Liver (tissue), 3 donors: ENCODE measurements at regions not wholly inside any gene's neighbourhood (a gene's known extent, or its start where the extent isn't known, plus 50 kb on each side); places are given as distances from the start of the nearest gene placed in this dataset.

Source experiments
- EGR1 ChIP-seq, 2 donors: IDR thresholded peaks; 2 replicates each; pipeline ENCODE4 v1.6.1; 2016 to 2018; ENCODE audit warnings: antibody characterized with exemption in 2 of 2, low read depth in 2 of 2
- YY1 ChIP-seq: IDR thresholded peaks from 2 replicates; pipeline ENCODE4 v1.6.1; 2016; ENCODE audit warnings: antibody characterized with exemption, mild to moderate bottlenecking
- TF ChIP-seq, protein P1 (sequence below): fragments of 150-350 bp; IDR thresholded peaks from 2 replicates; pipeline ENCODE4 v1.5.1; 2017; ENCODE audit warnings: improper control_type of control experiment, low read depth, low read length; ENCODE audit not compliant: missing input control
- TF ChIP-seq, protein P2 (sequence below): IDR thresholded peaks from 2 replicates; pipeline ENCODE4 v1.6.1; 2016; ENCODE audit warnings: antibody characterized with exemption, mild to moderate bottlenecking
- TF ChIP-seq, protein P3 (sequence below): IDR thresholded peaks from 2 replicates; pipeline ENCODE4 v1.6.1; 2016; ENCODE audit warnings: antibody characterized with exemption
- TF ChIP-seq, protein P4 (sequence below): IDR thresholded peaks from 2 replicates; pipeline ENCODE4 v1.6.1; 2016; ENCODE audit warnings: antibody characterized with exemption
- donor health status: healthy.
- donor health status: healthy.

- TF ChIP-seq, protein P1, sequence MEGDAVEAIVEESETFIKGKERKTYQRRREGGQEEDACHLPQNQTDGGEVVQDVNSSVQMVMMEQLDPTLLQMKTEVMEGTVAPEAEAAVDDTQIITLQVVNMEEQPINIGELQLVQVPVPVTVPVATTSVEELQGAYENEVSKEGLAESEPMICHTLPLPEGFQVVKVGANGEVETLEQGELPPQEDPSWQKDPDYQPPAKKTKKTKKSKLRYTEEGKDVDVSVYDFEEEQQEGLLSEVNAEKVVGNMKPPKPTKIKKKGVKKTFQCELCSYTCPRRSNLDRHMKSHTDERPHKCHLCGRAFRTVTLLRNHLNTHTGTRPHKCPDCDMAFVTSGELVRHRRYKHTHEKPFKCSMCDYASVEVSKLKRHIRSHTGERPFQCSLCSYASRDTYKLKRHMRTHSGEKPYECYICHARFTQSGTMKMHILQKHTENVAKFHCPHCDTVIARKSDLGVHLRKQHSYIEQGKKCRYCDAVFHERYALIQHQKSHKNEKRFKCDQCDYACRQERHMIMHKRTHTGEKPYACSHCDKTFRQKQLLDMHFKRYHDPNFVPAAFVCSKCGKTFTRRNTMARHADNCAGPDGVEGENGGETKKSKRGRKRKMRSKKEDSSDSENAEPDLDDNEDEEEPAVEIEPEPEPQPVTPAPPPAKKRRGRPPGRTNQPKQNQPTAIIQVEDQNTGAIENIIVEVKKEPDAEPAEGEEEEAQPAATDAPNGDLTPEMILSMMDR = no peak
- TF ChIP-seq, protein P2, sequence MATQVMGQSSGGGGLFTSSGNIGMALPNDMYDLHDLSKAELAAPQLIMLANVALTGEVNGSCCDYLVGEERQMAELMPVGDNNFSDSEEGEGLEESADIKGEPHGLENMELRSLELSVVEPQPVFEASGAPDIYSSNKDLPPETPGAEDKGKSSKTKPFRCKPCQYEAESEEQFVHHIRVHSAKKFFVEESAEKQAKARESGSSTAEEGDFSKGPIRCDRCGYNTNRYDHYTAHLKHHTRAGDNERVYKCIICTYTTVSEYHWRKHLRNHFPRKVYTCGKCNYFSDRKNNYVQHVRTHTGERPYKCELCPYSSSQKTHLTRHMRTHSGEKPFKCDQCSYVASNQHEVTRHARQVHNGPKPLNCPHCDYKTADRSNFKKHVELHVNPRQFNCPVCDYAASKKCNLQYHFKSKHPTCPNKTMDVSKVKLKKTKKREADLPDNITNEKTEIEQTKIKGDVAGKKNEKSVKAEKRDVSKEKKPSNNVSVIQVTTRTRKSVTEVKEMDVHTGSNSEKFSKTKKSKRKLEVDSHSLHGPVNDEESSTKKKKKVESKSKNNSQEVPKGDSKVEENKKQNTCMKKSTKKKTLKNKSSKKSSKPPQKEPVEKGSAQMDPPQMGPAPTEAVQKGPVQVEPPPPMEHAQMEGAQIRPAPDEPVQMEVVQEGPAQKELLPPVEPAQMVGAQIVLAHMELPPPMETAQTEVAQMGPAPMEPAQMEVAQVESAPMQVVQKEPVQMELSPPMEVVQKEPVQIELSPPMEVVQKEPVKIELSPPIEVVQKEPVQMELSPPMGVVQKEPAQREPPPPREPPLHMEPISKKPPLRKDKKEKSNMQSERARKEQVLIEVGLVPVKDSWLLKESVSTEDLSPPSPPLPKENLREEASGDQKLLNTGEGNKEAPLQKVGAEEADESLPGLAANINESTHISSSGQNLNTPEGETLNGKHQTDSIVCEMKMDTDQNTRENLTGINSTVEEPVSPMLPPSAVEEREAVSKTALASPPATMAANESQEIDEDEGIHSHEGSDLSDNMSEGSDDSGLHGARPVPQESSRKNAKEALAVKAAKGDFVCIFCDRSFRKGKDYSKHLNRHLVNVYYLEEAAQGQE = no peak
- TF ChIP-seq EGR1 (IDR thresholded peaks at IDR 0.05; ENCODE audit: low read depth in 2 of 2) (no peak), YY1 (no peak)
- TF ChIP-seq, protein P3, sequence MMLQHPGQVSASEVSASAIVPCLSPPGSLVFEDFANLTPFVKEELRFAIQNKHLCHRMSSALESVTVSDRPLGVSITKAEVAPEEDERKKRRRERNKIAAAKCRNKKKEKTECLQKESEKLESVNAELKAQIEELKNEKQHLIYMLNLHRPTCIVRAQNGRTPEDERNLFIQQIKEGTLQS = no peak
- TF ChIP-seq, protein P4, sequence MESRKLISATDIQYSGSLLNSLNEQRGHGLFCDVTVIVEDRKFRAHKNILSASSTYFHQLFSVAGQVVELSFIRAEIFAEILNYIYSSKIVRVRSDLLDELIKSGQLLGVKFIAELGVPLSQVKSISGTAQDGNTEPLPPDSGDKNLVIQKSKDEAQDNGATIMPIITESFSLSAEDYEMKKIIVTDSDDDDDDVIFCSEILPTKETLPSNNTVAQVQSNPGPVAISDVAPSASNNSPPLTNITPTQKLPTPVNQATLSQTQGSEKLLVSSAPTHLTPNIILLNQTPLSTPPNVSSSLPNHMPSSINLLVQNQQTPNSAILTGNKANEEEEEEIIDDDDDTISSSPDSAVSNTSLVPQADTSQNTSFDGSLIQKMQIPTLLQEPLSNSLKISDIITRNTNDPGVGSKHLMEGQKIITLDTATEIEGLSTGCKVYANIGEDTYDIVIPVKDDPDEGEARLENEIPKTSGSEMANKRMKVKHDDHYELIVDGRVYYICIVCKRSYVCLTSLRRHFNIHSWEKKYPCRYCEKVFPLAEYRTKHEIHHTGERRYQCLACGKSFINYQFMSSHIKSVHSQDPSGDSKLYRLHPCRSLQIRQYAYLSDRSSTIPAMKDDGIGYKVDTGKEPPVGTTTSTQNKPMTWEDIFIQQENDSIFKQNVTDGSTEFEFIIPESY = no peak
Measured at GRCh38 chr9:79796411-79796810, 224.6 kb downstream of the TLE4 start.
